ENCODE measurements at regions not wholly inside any gene's neighbourhood (a gene's known extent, or its start where the extent isn't known, plus 50 kb on each side); places are given as distances from the start of the nearest gene placed in this dataset.

DNA sequence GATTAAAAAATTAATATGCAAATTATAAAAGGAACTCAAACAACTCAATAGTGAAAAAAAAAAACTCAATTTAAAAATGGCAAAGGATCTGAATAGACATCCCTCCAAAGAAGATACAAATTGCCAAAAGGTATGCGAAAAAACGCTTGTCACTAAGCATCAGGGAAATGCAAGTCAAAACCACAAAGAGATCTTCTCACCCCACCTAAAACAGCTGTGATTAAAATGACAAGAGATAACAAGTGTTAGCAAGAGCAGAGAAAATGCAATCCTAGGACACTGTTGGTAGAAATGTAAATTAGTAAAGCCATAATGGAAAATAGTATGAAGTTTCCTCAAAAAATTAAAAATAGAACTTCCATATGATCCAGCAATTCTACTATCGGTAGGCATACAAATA lies 166.3 kb upstream of the ZC3H12C start:
- DNase-seq: no peak
- intact Hi-C loops (cut with DNase I): no loop called here

DNA sequence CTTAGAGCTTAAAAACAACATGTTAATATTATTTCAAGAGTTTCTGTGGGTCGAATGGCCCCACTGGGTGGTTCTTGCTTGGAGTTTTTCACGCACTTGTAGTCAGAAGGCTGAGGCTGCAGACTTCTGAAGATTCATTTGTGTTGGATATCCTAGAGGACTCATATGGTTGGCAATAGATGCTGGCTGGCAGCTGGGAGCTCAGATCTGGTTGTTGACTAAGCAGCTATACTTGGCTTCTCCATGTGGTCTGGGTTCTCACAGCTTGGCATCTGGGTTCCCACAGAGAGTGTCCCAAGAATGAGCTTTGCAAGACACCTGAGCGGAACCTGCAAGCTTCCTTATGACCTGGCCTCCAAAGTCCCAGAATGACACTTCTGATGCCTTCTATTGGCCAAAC lies 163.9 kb upstream of the ZC3H12C start:
- no peaks in the 10 kb centered on the region for H3K36me3 ChIP-seq
- no peak for TF ChIP-seq POLR2A (IDR thresholded peaks at IDR 0.05)
- TF ChIP-seq, protein P1, sequence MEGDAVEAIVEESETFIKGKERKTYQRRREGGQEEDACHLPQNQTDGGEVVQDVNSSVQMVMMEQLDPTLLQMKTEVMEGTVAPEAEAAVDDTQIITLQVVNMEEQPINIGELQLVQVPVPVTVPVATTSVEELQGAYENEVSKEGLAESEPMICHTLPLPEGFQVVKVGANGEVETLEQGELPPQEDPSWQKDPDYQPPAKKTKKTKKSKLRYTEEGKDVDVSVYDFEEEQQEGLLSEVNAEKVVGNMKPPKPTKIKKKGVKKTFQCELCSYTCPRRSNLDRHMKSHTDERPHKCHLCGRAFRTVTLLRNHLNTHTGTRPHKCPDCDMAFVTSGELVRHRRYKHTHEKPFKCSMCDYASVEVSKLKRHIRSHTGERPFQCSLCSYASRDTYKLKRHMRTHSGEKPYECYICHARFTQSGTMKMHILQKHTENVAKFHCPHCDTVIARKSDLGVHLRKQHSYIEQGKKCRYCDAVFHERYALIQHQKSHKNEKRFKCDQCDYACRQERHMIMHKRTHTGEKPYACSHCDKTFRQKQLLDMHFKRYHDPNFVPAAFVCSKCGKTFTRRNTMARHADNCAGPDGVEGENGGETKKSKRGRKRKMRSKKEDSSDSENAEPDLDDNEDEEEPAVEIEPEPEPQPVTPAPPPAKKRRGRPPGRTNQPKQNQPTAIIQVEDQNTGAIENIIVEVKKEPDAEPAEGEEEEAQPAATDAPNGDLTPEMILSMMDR (IDR thresholded peaks at IDR 0.05): no peak
- no peak for TF ChIP-seq POLR2AphosphoS5 (IDR thresholded peaks at IDR 0.05)
- TF ChIP-seq EP300 (IDR thresholded peaks at IDR 0.05): no peak
- H3K27ac ChIP-seq: no peak overlapping the region
- no peak for DNase-seq
- intact Hi-C loops (cut with DNase I): no loop called here
- peaks cover 0 to 3% (median 0%) of the 10 kb centered on the region in 4 donors for H3K9me3 ChIP-seq
- 75 to 85% methylated on average over 3 of the region's 3 CpGs for WGBS, 2 donors
- no peak overlapping the region for H3K4me3 ChIP-seq
- no peaks in the 10 kb centered on the region for H3K4me1 ChIP-seq
- H3K27me3 ChIP-seq: no peaks in the 10 kb centered on the region

More for the DNA sequence above, 166.3 kb upstream of the ZC3H12C start:
- Histone ChIP-seq H3K27ac (no peak overlapping the region), H3K27me3 (no peaks in the 10 kb centered on the region), H3K4me1 (no peaks in the 10 kb centered on the region), H3K4me3 (no peak overlapping the region), H3K9me3 (peaks cover 0 to 3% (median 2%) of the 10 kb centered on the region in 4 donors), H3K36me3 (no peaks in the 10 kb centered on the region)
- 45 to 51% methylated on average over 3 of the region's 3 CpGs for WGBS, 2 donors
- TF ChIP-seq POLR2AphosphoS5 (IDR thresholded peaks at IDR 0.05): no peak
- no peak for TF ChIP-seq EP300 (IDR thresholded peaks at IDR 0.05)
- no peak for TF ChIP-seq POLR2A (IDR thresholded peaks at IDR 0.05)
- TF ChIP-seq, protein P1 (IDR thresholded peaks at IDR 0.05): no peak

DNA sequence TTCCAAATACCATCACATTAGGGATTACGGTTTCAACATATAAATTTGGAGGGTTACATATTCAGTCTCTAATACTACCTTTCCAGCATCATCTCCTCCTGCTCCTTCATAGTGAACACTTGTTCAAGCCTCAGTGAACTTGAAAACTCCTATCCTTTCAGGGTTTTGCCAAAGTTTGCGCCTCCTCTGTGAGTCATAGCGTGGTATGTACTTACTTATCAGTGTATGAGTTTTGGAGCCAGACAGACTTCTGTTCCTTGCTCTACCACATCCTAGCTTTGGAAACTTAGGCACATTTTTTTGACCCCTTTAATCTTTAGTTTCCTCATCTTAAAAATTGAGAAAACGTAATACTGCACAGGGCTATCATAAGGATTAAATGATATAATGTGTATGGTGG lies 160.1 kb upstream of the ZC3H12C start:
- intact Hi-C loops (cut with DNase I): no loop called here
- no peak for DNase-seq
- H3K9me3 ChIP-seq: no peaks in the 10 kb centered on the region
- H3K27me3 ChIP-seq: no peaks in the 10 kb centered on the region
- H3K27ac ChIP-seq: no peak overlapping the region
- H3K4me1 ChIP-seq: no peaks in the 10 kb centered on the region
- no peaks in the 10 kb centered on the region for H3K36me3 ChIP-seq
- WGBS, 2 donors: 91 to 93% methylated on average over 4 of the region's 4 CpGs
- no peak for TF ChIP-seq POLR2AphosphoS5 (IDR thresholded peaks at IDR 0.05)
- TF ChIP-seq EP300 (IDR thresholded peaks at IDR 0.05): no peak
- TF ChIP-seq, protein P1 (IDR thresholded peaks at IDR 0.05): no peak
- TF ChIP-seq POLR2A (IDR thresholded peaks at IDR 0.05): no peak
- no peak overlapping the region for H3K4me3 ChIP-seq

DNA sequence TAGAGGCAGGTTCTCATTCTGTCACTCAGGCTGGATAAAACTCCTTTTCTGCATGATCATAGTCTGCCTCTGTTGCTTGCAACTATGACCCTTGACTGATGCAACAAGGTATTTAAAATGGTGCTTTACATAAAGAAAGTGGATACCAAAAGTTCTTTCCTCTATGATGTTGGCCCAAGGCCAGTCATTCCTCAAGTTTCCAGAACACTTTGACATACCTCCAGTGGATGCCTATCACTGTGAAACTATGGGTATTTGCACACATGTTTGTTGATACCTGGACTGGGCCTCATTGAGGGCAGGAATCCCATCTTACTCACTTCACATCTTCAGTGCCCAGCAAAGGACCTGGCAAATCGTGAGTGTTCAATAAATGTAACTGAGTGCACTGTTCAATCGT lies 159.0 kb upstream of the ZC3H12C start:
- H3K4me3 ChIP-seq: no peak overlapping the region
- no peaks in the 10 kb centered on the region for H3K36me3 ChIP-seq
- WGBS, 2 donors: 54 to 86% methylated on average over 2 of the region's 2 CpGs
- TF ChIP-seq POLR2AphosphoS5 (IDR thresholded peaks at IDR 0.05) (no peak), EP300 (IDR thresholded peaks at IDR 0.05) (no peak), POLR2A (IDR thresholded peaks at IDR 0.05) (no peak)
- TF ChIP-seq, protein P1 (IDR thresholded peaks at IDR 0.05): no peak
- H3K27me3 ChIP-seq: no peaks in the 10 kb centered on the region
- intact Hi-C loops (cut with DNase I): no loop called here
- H3K9me3 ChIP-seq: no peaks in the 10 kb centered on the region
- no peaks in the 10 kb centered on the region for H3K4me1 ChIP-seq
- no peak overlapping the region for H3K27ac ChIP-seq
- no peak for DNase-seq

DNA sequence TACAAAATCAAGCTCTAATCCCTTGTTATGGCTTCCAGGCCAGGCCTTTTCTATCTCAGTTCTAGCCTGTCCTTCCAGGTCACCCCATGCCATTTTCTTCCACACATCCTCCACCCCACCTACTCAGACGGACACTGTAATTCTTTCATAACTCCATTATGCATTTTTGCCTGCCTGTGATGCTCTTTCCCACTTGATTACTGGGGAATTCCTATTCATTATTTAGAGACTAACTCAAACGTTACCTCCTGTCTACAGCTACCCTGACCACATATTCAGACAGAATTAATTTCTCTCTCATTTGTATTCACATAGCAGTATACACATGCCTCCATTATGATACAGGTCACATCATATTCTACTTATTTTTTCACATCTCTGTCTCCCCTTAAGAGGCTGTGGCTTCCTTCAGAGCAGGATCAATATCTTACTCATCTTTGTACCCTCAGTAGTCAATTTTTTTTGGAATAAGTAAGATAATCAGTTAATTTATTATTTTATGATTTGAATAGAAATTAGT lies 156.5 kb upstream of the ZC3H12C start:
- no peaks in the 10 kb centered on the region for H3K9me3 ChIP-seq
- DNase-seq: no peak
- H3K4me1 ChIP-seq: no peaks in the 10 kb centered on the region
- no peaks in the 10 kb centered on the region for H3K27me3 ChIP-seq
- no peak overlapping the region for H3K4me3 ChIP-seq
- H3K36me3 ChIP-seq: no peaks in the 10 kb centered on the region
- intact Hi-C loops (cut with DNase I): no loop called here
- WGBS, 2 donors: 63 to 70% methylated on average over 2 of the region's 2 CpGs
- no peak overlapping the region for H3K27ac ChIP-seq
- TF ChIP-seq POLR2AphosphoS5 (IDR thresholded peaks at IDR 0.05) (no peak), EP300 (IDR thresholded peaks at IDR 0.05) (no peak), POLR2A (IDR thresholded peaks at IDR 0.05) (no peak)
- TF ChIP-seq, protein P1 (IDR thresholded peaks at IDR 0.05): no peak
